Brain microvascular endothelial cell (primary cell): ENCODE measurements at regions not wholly inside any gene's neighbourhood (a gene's known extent, or its start where the extent isn't known, plus 50 kb on each side); places are given as distances from the start of the nearest gene placed in this dataset.

ENCODE experiments used
- DNase-seq: peaks from one replicate; pipeline ENCODE4 v3.0.0-alpha.2; 2020
- H3K27ac ChIP-seq: fragments of 250-450 bp; sonication (Bioruptor Pico); 2 replicates; pipeline ENCODE4 v1.5.1; 2020; ENCODE audit warnings: mild to moderate bottlenecking, moderate library complexity
- H3K27me3 ChIP-seq: fragments of 250-450 bp; sonication (Bioruptor Pico); replicated peaks from 2 replicates; pipeline ENCODE4 v1.5.1; 2020; ENCODE audit warnings: mild to moderate bottlenecking
- H3K36me3 ChIP-seq: fragments of 250-450 bp; sonication (Bioruptor Pico); replicated peaks from 2 replicates; pipeline ENCODE4 v1.5.1; 2020; ENCODE audit warnings: mild to moderate bottlenecking
- H3K4me3 ChIP-seq: 2 replicates; pipeline ENCODE4 v1.5.1; 2011; ENCODE audit warnings: low read depth, mild to moderate bottlenecking, control low read depth, low read length, moderate library complexity
- in situ Hi-C: cut with HindIII; loops from 2 replicates; pipeline ENCODE4 v1.10.0; 2017; ENCODE audit warnings: low sequenced_read_pairs, low pct_ligation_motif_present
- TF ChIP-seq, protein P1 (sequence below): IDR thresholded peaks from 2 replicates; pipeline ENCODE4 v1.5.1; 2011; ENCODE audit warnings: low read depth, mild to moderate bottlenecking, moderate library complexity, low read length, control low read depth, inconsistent platforms; ENCODE audit errors: missing control alignments

GRCh38 chr13:73419186-73419585, 360.4 kb downstream of the KLF5 start:
- H3K4me3 ChIP-seq = no peak overlapping the region
- no peaks in the 10 kb centered on the region for H3K36me3 ChIP-seq
- TF ChIP-seq, protein P1, sequence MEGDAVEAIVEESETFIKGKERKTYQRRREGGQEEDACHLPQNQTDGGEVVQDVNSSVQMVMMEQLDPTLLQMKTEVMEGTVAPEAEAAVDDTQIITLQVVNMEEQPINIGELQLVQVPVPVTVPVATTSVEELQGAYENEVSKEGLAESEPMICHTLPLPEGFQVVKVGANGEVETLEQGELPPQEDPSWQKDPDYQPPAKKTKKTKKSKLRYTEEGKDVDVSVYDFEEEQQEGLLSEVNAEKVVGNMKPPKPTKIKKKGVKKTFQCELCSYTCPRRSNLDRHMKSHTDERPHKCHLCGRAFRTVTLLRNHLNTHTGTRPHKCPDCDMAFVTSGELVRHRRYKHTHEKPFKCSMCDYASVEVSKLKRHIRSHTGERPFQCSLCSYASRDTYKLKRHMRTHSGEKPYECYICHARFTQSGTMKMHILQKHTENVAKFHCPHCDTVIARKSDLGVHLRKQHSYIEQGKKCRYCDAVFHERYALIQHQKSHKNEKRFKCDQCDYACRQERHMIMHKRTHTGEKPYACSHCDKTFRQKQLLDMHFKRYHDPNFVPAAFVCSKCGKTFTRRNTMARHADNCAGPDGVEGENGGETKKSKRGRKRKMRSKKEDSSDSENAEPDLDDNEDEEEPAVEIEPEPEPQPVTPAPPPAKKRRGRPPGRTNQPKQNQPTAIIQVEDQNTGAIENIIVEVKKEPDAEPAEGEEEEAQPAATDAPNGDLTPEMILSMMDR = no peak
- no peaks in the 10 kb centered on the region for H3K27me3 ChIP-seq
- H3K27ac ChIP-seq = no peak overlapping the region
- no peak for DNase-seq
- in situ Hi-C loops = no loop called here

DNA sequence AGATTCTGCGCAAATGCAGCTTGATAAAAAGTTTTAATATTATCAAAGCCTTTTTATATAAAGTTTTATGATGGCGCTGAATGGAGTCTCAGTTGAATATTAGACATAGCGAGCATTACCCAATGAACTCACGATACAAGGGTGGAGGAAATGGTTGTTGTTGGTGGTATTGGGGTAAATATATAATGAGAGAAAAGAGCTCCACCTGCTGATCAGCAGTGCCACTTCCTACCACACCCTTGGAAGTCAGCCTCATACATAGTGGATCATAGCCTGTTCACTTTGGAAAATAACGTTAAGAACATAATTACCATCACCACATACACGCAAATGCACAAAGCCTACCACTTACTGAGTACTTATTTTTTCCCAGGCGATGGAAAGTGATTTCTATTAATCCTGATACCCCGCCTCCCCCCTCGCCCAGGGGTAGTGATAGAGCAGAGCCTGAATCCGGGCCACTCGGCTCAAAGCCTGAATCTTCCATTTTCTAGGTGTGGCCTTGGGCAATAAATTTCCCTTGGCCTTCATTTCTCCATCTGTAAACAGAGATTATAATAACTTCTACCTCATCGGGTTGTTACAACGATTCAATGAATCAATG, 358.3 kb downstream of the KLF5 start:
- no peak overlapping the region for H3K27ac ChIP-seq
- no peaks in the 10 kb centered on the region for H3K36me3 ChIP-seq
- in situ Hi-C loops = no loop called here
- H3K27me3 ChIP-seq = no peaks in the 10 kb centered on the region
- no peak overlapping the region for H3K4me3 ChIP-seq
- TF ChIP-seq, protein P1 = peak; percentile 41
- no peak for DNase-seq

GRCh38 chr13:73416093-73416492, 357.3 kb downstream of the KLF5 start:
- H3K27ac ChIP-seq = no peak overlapping the region
- in situ Hi-C loops = no loop called here
- no peak overlapping the region for H3K4me3 ChIP-seq
- no peaks in the 10 kb centered on the region for H3K36me3 ChIP-seq
- TF ChIP-seq, protein P1 = no peak
- H3K27me3 ChIP-seq = no peaks in the 10 kb centered on the region
- DNase-seq = no peak

- DNase-seq = no peak
- TF ChIP-seq, protein P1 = no peak
- Histone ChIP-seq H3K4me3 (no peak overlapping the region), H3K27ac (no peak overlapping the region), H3K27me3 (no peaks in the 10 kb centered on the region), H3K36me3 (no peaks in the 10 kb centered on the region)
- in situ Hi-C loops = no loop called here
These were observed 354.9 kb downstream of the KLF5 start for GRCh38 chr13:73413656-73414055.

GRCh38 chr13:73412933-73413332, 354.1 kb downstream of the KLF5 start:
- no peak overlapping the region for H3K27ac ChIP-seq

More at GRCh38 chr13:73412933-73413332, 354.1 kb downstream of the KLF5 start:
- no peak for DNase-seq
- TF ChIP-seq, protein P1 = no peak
- Histone ChIP-seq H3K4me3 (no peak overlapping the region), H3K36me3 (no peaks in the 10 kb centered on the region), H3K27me3 (no peaks in the 10 kb centered on the region)
- in situ Hi-C loops = no loop called here
